HEK293 (cell line): ENCODE measurements at regions not wholly inside any gene's neighbourhood (a gene's known extent, or its start where the extent isn't known, plus 50 kb on each side); places are given as distances from the start of the nearest gene placed in this dataset.

Experiments
- CTCF ChIA-PET: fragments of 350-600 bp; formaldehyde crosslinking; extraction: SDS; loops from one replicate; lab custom pipeline; 2021; ENCODE audit warnings: antibody characterized with exemption; lab: Yijun Ruan, JAX
- POLR2A ChIA-PET: fragments of 300-600 bp; formaldehyde crosslinking; extraction: SDS; loops from one replicate; lab custom pipeline; 2020; ENCODE audit warnings: antibody characterized with exemption, inconsistent platforms; lab: Yijun Ruan, JAX
- H3K27ac ChIP-seq: fragments of 200-500 bp; sonication (Bioruptor generic); 2 replicates; pipeline ENCODE4 v1.5.1; 2014; ENCODE audit warnings: low read depth, low read length, control low read depth, inconsistent platforms; ENCODE audit errors: extremely low read depth
- H3K36me3 ChIP-seq, 2 experiments: fragments of 200-500 bp in 1 of 2; sonication (Bioruptor generic) in 1 of 2; 1 replicate in 1 of 2; 2 replicates in 1 of 2; pipeline ENCODE4 v1.5.1; 2014 to 2017; ENCODE audit warnings: inconsistent platforms in 2 of 2, low read length in 2 of 2; ENCODE audit not compliant: control insufficient read depth in 2 of 2, insufficient read depth in 1 of 2
- H3K4me1 ChIP-seq: fragments of 200-500 bp; sonication (Bioruptor generic); 2 replicates; pipeline ENCODE4 v1.5.1; 2014; ENCODE audit warnings: mild to moderate bottlenecking, low read length, inconsistent platforms; ENCODE audit not compliant: control insufficient read depth, insufficient read depth
- H3K4me3 ChIP-seq: 2 replicates; pipeline ENCODE4 v1.5.1; 2011; ENCODE audit warnings: low read depth, mild to moderate bottlenecking, control low read depth, low read length, moderate library complexity
- H3K9me3 ChIP-seq: fragments of 200-500 bp; sonication (Bioruptor generic); 2 replicates; pipeline ENCODE4 v1.5.1; 2014; ENCODE audit warnings: low read depth, low read length, inconsistent platforms; ENCODE audit not compliant: control insufficient read depth, insufficient read depth
- BCL11A ChIP-seq: fragments of 450-650 bp; formaldehyde crosslinking; IDR thresholded peaks from 2 replicates; pipeline ENCODE4 v1.5.1; 2016; ENCODE audit warnings: low read depth, missing biosample characterization, missing genetic modification characterization
- EGR2 ChIP-seq: fragments of 450-650 bp; formaldehyde crosslinking; IDR thresholded peaks from 2 replicates; pipeline ENCODE4 v1.5.1; 2016; ENCODE audit warnings: low read depth, missing biosample characterization, missing genetic modification characterization
- KLF7 ChIP-seq: fragments of 450-650 bp; formaldehyde crosslinking; IDR thresholded peaks from 2 replicates; pipeline ENCODE4 v1.5.1; 2016; ENCODE audit warnings: missing biosample characterization, missing genetic modification characterization, borderline replicate concordance
- TCF7L2 ChIP-seq: IDR thresholded peaks from 2 replicates; pipeline ENCODE4 v1.6.1; 2011; ENCODE audit warnings: low read depth, mild to moderate bottlenecking, inconsistent platforms, low read length, moderate library complexity, borderline replicate concordance
- WT1 ChIP-seq: fragments of 450-650 bp; formaldehyde crosslinking; IDR thresholded peaks from 2 replicates; pipeline ENCODE4 v1.5.1; 2016; ENCODE audit warnings: missing biosample characterization, missing genetic modification characterization
- ZEB2 ChIP-seq: fragments of 450-650 bp; formaldehyde crosslinking; IDR thresholded peaks from 2 replicates; pipeline ENCODE4 v1.5.1; 2016; ENCODE audit warnings: missing biosample characterization, missing genetic modification characterization
- ZNF112 ChIP-seq: fragments of 450-650 bp; formaldehyde crosslinking; IDR thresholded peaks from 2 replicates; pipeline ENCODE4 v1.5.0; 2017; ENCODE audit warnings: missing biosample characterization, missing genetic modification characterization
- ZNF292 ChIP-seq: fragments of 450-650 bp; formaldehyde crosslinking; IDR thresholded peaks from 2 replicates; pipeline ENCODE4 v1.5.1; 2016; ENCODE audit warnings: low read depth, missing biosample characterization, missing genetic modification characterization, borderline replicate concordance
- ZNF302 ChIP-seq: fragments of 450-650 bp; formaldehyde crosslinking; IDR thresholded peaks from 2 replicates; pipeline ENCODE4 v1.5.1; 2016; ENCODE audit warnings: missing biosample characterization, missing genetic modification characterization, low read depth
- ZNF311 ChIP-seq: fragments of 450-650 bp; formaldehyde crosslinking; IDR thresholded peaks from 2 replicates; pipeline ENCODE4 v1.5.1; 2017; ENCODE audit warnings: missing biosample characterization, missing genetic modification characterization, borderline replicate concordance
- ZNF37A ChIP-seq: fragments of 450-650 bp; IDR thresholded peaks from 2 replicates; pipeline ENCODE4 v1.5.1; 2018; ENCODE audit warnings: missing biosample characterization, missing genetic modification characterization
- ZNF404 ChIP-seq: fragments of 450-650 bp; formaldehyde crosslinking; IDR thresholded peaks from 2 replicates; pipeline ENCODE4 v1.5.1; 2017; ENCODE audit warnings: missing biosample characterization, missing genetic modification characterization
- ZNF423 ChIP-seq: fragments of 450-650 bp; formaldehyde crosslinking; IDR thresholded peaks from 2 replicates; pipeline ENCODE4 v1.5.1; 2016; ENCODE audit warnings: missing biosample characterization, missing genetic modification characterization
- ZNF530 ChIP-seq: fragments of 450-650 bp; formaldehyde crosslinking; IDR thresholded peaks from 2 replicates; pipeline ENCODE4 v1.5.1; 2016; ENCODE audit warnings: low read depth, missing biosample characterization, missing genetic modification characterization
- ZNF560 ChIP-seq: fragments of 450-650 bp; formaldehyde crosslinking; IDR thresholded peaks from 2 replicates; pipeline ENCODE4 v1.5.1; 2017; ENCODE audit warnings: missing biosample characterization, missing genetic modification characterization, borderline replicate concordance
- ZNF571 ChIP-seq: fragments of 450-650 bp; formaldehyde crosslinking; IDR thresholded peaks from 2 replicates; pipeline ENCODE4 v1.5.0; 2017; ENCODE audit warnings: missing biosample characterization, missing genetic modification characterization
- ZNF585B ChIP-seq: fragments of 450-650 bp; formaldehyde crosslinking; IDR thresholded peaks from 2 replicates; pipeline ENCODE4 v1.5.1; 2016; ENCODE audit warnings: missing biosample characterization, missing genetic modification characterization
- ZNF658 ChIP-seq: fragments of 450-650 bp; formaldehyde crosslinking; IDR thresholded peaks from 2 replicates; pipeline ENCODE4; 2016; ENCODE audit warnings: missing biosample characterization, missing genetic modification characterization
- ZNF670 ChIP-seq: fragments of 450-650 bp; formaldehyde crosslinking; IDR thresholded peaks from 2 replicates; pipeline ENCODE4 v1.5.1; 2016; ENCODE audit warnings: missing biosample characterization, missing genetic modification characterization, low read depth
- ZSCAN5A ChIP-seq: fragments of 450-650 bp; formaldehyde crosslinking; IDR thresholded peaks from 2 replicates; pipeline ENCODE4 v1.5.1; 2016; ENCODE audit warnings: missing biosample characterization, missing genetic modification characterization
- TF ChIP-seq, protein P1 (sequence below): fragments of 450-650 bp; formaldehyde crosslinking; IDR thresholded peaks from 2 replicates; pipeline ENCODE4 v1.5.1; 2017; ENCODE audit warnings: missing biosample characterization, missing genetic modification characterization
- TF ChIP-seq, protein P2 (sequence below): fragments of 450-650 bp; formaldehyde crosslinking; IDR thresholded peaks from 2 replicates; pipeline ENCODE4 v1.5.1; 2016; ENCODE audit warnings: missing biosample characterization, missing genetic modification characterization
- TF ChIP-seq, protein P3 (sequence below): fragments of 450-650 bp; formaldehyde crosslinking; conservative IDR thresholded peaks from 2 replicates; pipeline ENCODE4 v1.5.1; 2016; ENCODE audit warnings: low read depth, missing biosample characterization, missing genetic modification characterization

- Histone ChIP-seq H3K4me1 (no peaks in the 10 kb centered on the region), H3K27ac (no peak overlapping the region), H3K4me3 (peak overlapping the region; percentile 33), H3K36me3 (no peaks in the 10 kb centered on the region), H3K9me3 (no peaks in the 10 kb centered on the region)
- POLR2A ChIA-PET, result no interaction called here
- CTCF ChIA-PET, result no interaction called here
- TF ChIP-seq TCF7L2 (0 out of 2 replicates have a peak, but pooled peaks have one; percentile 14), ZEB2 (no peak)
Observed at GRCh38 chr5:3198074-3198449, 397.6 kb upstream of the IRX1 start.

- no peak overlapping the region for H3K27ac ChIP-seq
- TF ChIP-seq ZNF404 (no peak), ZNF37A (tag by site-specific recombination) (no peak), KLF7 (tag by site-specific recombination) (no peak), EGR2 (tag by site-specific recombination) (no peak), ZNF423 (tag by site-specific recombination) (no peak), ZNF585B (tag by site-specific recombination) (no peak), BCL11A (no peak), ZNF571 (no peak), ZNF658 (tag by site-specific recombination) (no peak)
- TF ChIP-seq, protein P1, sequence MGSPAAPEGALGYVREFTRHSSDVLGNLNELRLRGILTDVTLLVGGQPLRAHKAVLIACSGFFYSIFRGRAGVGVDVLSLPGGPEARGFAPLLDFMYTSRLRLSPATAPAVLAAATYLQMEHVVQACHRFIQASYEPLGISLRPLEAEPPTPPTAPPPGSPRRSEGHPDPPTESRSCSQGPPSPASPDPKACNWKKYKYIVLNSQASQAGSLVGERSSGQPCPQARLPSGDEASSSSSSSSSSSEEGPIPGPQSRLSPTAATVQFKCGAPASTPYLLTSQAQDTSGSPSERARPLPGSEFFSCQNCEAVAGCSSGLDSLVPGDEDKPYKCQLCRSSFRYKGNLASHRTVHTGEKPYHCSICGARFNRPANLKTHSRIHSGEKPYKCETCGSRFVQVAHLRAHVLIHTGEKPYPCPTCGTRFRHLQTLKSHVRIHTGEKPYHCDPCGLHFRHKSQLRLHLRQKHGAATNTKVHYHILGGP (tag by site-specific recombination), result no peak
- H3K9me3 ChIP-seq, result no peaks in the 10 kb centered on the region
- no peaks in the 10 kb centered on the region for H3K36me3 ChIP-seq
- ChIA-PET POLR2A (no interaction called here), CTCF (no interaction called here)
- H3K4me3 ChIP-seq, result peak overlapping the region; percentile 33
- no peaks in the 10 kb centered on the region for H3K4me1 ChIP-seq
Observed at GRCh38 chr5:3197304-3198073, 398.1 kb upstream of the IRX1 start.

DNA sequence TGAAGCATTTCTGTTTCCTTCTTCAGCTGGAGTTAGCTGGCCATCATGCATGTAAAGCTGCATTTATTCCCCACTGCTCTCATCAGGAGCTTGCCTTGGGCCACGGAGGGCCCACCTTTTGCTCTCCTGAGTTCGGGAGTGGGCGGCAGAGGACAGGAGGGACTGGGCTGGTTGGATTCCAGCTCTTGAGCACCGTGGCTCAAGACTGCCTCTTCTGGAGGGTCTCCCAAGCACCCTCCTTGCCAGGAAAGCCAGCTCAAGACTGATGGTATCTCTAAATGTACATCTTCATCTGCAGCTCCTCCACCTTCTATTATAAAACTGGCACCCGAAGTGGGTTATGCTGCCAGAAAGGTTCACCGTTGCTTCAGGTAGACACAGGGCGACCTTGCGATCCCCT lies 399.6 kb upstream of the IRX1 start:
- POLR2A ChIA-PET, result no interaction called here
- Histone ChIP-seq H3K27ac (no peak overlapping the region), H3K36me3 (no peaks in the 10 kb centered on the region), H3K4me1 (no peaks in the 10 kb centered on the region), H3K4me3 (no peak overlapping the region), H3K9me3 (no peaks in the 10 kb centered on the region)
- CTCF ChIA-PET, result no interaction called here
- TF ChIP-seq ZNF112 (tag by site-specific recombination) (no peak), ZNF560 (tag by site-specific recombination) (no peak), WT1 (no peak), ZNF530 (no peak), ZSCAN5A (tag by site-specific recombination) (no peak), ZNF292 (no peak), ZNF311 (tag by site-specific recombination) (no peak), ZNF670 (no peak), TCF7L2 (no peak), ZNF302 (tag by site-specific recombination) (no peak)
- TF ChIP-seq, protein P2, sequence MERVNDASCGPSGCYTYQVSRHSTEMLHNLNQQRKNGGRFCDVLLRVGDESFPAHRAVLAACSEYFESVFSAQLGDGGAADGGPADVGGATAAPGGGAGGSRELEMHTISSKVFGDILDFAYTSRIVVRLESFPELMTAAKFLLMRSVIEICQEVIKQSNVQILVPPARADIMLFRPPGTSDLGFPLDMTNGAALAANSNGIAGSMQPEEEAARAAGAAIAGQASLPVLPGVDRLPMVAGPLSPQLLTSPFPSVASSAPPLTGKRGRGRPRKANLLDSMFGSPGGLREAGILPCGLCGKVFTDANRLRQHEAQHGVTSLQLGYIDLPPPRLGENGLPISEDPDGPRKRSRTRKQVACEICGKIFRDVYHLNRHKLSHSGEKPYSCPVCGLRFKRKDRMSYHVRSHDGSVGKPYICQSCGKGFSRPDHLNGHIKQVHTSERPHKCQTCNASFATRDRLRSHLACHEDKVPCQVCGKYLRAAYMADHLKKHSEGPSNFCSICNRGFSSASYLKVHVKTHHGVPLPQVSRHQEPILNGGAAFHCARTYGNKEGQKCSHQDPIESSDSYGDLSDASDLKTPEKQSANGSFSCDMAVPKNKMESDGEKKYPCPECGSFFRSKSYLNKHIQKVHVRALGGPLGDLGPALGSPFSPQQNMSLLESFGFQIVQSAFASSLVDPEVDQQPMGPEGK, result no peak
- TF ChIP-seq, protein P3, sequence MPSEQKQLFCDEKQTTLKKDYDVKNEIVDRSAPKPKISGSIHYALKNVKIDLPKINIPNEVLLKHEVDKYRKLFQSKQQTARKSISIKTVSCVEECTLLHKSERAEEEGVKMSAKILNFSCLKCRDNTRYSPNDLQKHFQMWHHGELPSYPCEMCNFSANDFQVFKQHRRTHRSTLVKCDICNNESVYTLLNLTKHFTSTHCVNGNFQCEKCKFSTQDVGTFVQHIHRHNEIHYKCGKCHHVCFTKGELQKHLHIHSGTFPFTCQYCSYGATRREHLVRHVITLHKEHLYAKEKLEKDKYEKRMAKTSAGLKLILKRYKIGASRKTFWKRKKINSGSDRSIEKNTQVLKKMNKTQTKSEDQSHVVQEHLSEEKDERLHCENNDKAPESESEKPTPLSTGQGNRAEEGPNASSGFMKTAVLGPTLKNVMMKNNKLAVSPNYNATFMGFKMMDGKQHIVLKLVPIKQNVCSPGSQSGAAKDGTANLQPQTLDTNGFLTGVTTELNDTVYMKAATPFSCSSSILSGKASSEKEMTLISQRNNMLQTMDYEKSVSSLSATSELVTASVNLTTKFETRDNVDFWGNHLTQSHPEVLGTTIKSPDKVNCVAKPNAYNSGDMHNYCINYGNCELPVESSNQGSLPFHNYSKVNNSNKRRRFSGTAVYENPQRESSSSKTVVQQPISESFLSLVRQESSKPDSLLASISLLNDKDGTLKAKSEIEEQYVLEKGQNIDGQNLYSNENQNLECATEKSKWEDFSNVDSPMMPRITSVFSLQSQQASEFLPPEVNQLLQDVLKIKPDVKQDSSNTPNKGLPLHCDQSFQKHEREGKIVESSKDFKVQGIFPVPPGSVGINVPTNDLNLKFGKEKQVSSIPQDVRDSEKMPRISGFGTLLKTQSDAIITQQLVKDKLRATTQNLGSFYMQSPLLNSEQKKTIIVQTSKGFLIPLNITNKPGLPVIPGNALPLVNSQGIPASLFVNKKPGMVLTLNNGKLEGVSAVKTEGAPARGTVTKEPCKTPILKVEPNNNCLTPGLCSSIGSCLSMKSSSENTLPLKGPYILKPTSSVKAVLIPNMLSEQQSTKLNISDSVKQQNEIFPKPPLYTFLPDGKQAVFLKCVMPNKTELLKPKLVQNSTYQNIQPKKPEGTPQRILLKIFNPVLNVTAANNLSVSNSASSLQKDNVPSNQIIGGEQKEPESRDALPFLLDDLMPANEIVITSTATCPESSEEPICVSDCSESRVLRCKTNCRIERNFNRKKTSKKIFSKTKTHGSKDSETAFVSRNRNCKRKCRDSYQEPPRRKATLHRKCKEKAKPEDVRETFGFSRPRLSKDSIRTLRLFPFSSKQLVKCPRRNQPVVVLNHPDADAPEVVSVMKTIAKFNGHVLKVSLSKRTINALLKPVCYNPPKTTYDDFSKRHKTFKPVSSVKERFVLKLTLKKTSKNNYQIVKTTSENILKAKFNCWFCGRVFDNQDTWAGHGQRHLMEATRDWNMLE (tag by site-specific recombination), result no peak
